ENCODE measurements at regions not wholly inside any gene's neighbourhood (a gene's known extent, or its start where the extent isn't known, plus 50 kb on each side); places are given as distances from the start of the nearest gene placed in this dataset.

GRCh38 chr9:126117158-126117425 lies 209.5 kb upstream of the MVB12B start:
- TF ChIP-seq, protein P1, sequence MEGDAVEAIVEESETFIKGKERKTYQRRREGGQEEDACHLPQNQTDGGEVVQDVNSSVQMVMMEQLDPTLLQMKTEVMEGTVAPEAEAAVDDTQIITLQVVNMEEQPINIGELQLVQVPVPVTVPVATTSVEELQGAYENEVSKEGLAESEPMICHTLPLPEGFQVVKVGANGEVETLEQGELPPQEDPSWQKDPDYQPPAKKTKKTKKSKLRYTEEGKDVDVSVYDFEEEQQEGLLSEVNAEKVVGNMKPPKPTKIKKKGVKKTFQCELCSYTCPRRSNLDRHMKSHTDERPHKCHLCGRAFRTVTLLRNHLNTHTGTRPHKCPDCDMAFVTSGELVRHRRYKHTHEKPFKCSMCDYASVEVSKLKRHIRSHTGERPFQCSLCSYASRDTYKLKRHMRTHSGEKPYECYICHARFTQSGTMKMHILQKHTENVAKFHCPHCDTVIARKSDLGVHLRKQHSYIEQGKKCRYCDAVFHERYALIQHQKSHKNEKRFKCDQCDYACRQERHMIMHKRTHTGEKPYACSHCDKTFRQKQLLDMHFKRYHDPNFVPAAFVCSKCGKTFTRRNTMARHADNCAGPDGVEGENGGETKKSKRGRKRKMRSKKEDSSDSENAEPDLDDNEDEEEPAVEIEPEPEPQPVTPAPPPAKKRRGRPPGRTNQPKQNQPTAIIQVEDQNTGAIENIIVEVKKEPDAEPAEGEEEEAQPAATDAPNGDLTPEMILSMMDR (conservative IDR thresholded peaks at IDR 0.05 in 1 of 2, IDR thresholded peaks at IDR 0.05 in 1 of 2; ENCODE audit: low read depth in 1 of 2, low read length in 2 of 2): no peak
- TF ChIP-seq EZH2 (IDR thresholded peaks at IDR 0.05; ENCODE audit: low read length, missing control alignments): no peak

All from fibroblast of lung (primary cell).